ENCODE measurements at regions not wholly inside any gene's neighbourhood (a gene's known extent, or its start where the extent isn't known, plus 50 kb on each side); places are given as distances from the start of the nearest gene placed in this dataset.
A peak's percentile ranks its signal among the peaks of the same experiment; 100 is the strongest.
"Not testable (repeated sequence)": the region's sequence is repeated elsewhere in the genome, so short reads cannot be mapped to it uniquely, and the experiment has no call there.

GRCh38 chr5:123699571-123699970 lies 187.6 kb downstream of the CSNK1G3 start:
- Histone ChIP-seq H3K27me3 (no peaks in the 10 kb centered on the region), H3K27ac (peak overlapping the region; percentile 63), H3K36me3 (no peaks in the 10 kb centered on the region), H3K4me3 (no peak overlapping the region), H3K4me1 (peaks cover 29% of the 10 kb centered on the region), H3K9me3 (no peaks in the 10 kb centered on the region)
- TF ChIP-seq POLR2A (IDR thresholded peaks at IDR 0.05) (no peak), POLR2AphosphoS5 (IDR thresholded peaks at IDR 0.05) (no peak), EP300 (IDR thresholded peaks at IDR 0.05) (no peak)
- TF ChIP-seq, protein P1, sequence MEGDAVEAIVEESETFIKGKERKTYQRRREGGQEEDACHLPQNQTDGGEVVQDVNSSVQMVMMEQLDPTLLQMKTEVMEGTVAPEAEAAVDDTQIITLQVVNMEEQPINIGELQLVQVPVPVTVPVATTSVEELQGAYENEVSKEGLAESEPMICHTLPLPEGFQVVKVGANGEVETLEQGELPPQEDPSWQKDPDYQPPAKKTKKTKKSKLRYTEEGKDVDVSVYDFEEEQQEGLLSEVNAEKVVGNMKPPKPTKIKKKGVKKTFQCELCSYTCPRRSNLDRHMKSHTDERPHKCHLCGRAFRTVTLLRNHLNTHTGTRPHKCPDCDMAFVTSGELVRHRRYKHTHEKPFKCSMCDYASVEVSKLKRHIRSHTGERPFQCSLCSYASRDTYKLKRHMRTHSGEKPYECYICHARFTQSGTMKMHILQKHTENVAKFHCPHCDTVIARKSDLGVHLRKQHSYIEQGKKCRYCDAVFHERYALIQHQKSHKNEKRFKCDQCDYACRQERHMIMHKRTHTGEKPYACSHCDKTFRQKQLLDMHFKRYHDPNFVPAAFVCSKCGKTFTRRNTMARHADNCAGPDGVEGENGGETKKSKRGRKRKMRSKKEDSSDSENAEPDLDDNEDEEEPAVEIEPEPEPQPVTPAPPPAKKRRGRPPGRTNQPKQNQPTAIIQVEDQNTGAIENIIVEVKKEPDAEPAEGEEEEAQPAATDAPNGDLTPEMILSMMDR (IDR thresholded peaks at IDR 0.05): no peak
- 71% methylated on average over 2 of the region's 2 CpGs for WGBS
- DNase-seq (ENCODE audit: low spot score in 2 of 2): no peak

DNA sequence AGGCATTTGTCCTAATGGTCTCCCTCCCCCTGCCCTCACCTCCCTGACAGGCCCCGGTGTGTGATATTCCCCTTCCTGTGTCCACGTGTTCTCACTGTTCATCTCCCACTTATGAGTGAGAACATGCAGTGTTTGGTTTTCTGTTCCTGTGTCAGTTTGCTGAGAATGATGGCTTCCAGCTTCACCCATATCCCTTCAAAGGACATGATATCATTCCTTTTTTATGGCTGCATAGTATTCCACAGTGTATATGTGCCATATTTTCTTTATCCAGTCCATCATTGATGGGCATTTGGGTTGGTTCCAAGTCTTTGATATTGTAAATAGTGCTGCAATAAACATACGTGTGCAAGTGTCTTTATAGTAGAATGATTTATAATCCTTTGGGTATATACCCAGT lies 187.0 kb downstream of the CSNK1G3 start:
- not testable (repeated sequence) for H3K9me3 ChIP-seq; H3K27me3 ChIP-seq; H3K36me3 ChIP-seq; DNase-seq (ENCODE audit: low spot score in 2 of 2); H3K27ac ChIP-seq; H3K4me3 ChIP-seq
- H3K4me1 ChIP-seq: peaks cover 29% of the 10 kb centered on the region
- 92% methylated on average over 3 of the region's 3 CpGs for WGBS

DNA sequence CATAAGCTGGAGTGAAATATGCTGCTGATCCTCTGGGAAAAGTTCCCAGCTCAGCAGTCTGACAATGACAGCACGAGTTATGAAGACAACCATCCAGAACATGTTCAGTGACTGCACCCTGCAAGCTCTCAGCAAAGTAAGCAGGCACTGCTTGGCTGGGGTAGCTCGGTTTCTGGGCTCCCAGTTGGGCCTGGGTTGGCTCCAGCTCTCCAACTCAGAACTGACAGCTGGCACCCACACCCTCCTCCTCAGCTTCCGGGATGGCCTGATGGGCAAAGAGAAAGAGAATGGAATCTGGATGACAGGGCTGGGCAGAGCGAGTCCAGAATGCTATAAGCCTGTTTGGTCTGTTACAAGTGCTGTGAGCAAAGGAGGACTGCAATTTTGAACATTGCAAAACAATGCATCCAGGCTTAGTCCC lies 185.0 kb downstream of the CSNK1G3 start:
- H3K36me3 ChIP-seq: no peaks in the 10 kb centered on the region
- 36% methylated on average over 4 of the region's 4 CpGs for WGBS
- TF ChIP-seq EP300 (IDR thresholded peaks at IDR 0.05) (no peak), POLR2A (IDR thresholded peaks at IDR 0.05) (no peak), POLR2AphosphoS5 (IDR thresholded peaks at IDR 0.05) (peak in 1 of 3 donors; percentile 16)
- TF ChIP-seq, protein P1 (IDR thresholded peaks at IDR 0.05): no peak
- peak overlapping the region; percentile 50 for H3K27ac ChIP-seq
- H3K4me3 ChIP-seq: no peak overlapping the region
- peaks cover 29% of the 10 kb centered on the region for H3K4me1 ChIP-seq
- no peaks in the 10 kb centered on the region for H3K9me3 ChIP-seq
- no peaks in the 10 kb centered on the region for H3K27me3 ChIP-seq
- peak; percentile 71 to 80 for DNase-seq (ENCODE audit: low spot score in 2 of 2)

DNA sequence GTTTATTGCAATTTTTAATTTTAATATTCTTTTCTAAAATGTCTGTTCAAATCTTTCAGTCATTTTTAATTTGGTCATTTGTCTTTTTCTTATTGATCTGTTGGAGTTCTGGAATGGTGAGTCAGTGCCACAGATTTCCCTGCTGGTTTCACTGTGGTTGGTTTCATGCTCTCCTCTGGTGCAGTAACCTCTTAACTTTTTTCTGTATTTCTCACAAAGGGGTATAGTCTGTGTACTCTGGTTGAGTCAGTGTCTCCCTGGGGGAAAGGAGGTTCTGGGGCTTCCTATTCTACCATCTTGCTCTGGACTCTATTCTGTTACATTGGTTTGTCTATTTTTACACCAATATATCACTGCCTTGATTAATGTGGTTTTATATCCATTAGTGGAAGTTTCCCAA lies 178.8 kb downstream of the CSNK1G3 start:
- TF ChIP-seq EP300 (IDR thresholded peaks at IDR 0.05) (no peak), POLR2A (IDR thresholded peaks at IDR 0.05) (no peak), POLR2AphosphoS5 (IDR thresholded peaks at IDR 0.05) (no peak)
- TF ChIP-seq, protein P1 (IDR thresholded peaks at IDR 0.05): no peak
- Histone ChIP-seq H3K4me1 (no peaks in the 10 kb centered on the region), H3K27ac (no peak overlapping the region), H3K9me3 (no peaks in the 10 kb centered on the region), H3K36me3 (no peaks in the 10 kb centered on the region), H3K27me3 (no peaks in the 10 kb centered on the region), H3K4me3 (no peak overlapping the region)
- DNase-seq (ENCODE audit: low spot score in 2 of 2): no peak

DNA sequence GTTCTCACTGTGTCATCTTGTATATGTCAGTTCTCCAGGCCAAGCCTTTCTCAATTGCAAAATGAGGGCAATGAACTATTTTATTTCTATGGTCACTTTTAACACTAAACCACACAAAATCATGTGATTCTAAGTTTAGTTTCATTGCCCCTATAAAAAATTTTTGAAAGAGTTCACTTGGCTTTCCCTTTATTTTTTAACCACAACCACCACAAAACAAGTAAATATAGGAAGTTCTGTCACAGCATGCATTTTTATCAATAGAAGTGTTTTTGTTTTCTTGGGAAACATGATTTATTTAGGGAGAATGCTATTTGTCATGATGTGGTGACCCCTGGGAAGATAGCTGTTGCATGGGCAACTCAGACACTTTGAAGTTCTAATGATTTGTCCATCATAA lies 169.1 kb downstream of the CSNK1G3 start:
- no peak for DNase-seq (ENCODE audit: low spot score in 2 of 2)
- no peaks in the 10 kb centered on the region for H3K9me3 ChIP-seq
- H3K4me3 ChIP-seq: no peak overlapping the region
- H3K4me1 ChIP-seq: no peaks in the 10 kb centered on the region
- H3K27me3 ChIP-seq: no peaks in the 10 kb centered on the region
- no peak overlapping the region for H3K27ac ChIP-seq
- no peaks in the 10 kb centered on the region for H3K36me3 ChIP-seq
- TF ChIP-seq, protein P1 (IDR thresholded peaks at IDR 0.05): no peak
- no peak for TF ChIP-seq POLR2A (IDR thresholded peaks at IDR 0.05)
- no peak for TF ChIP-seq EP300 (IDR thresholded peaks at IDR 0.05)
- no peak for TF ChIP-seq POLR2AphosphoS5 (IDR thresholded peaks at IDR 0.05)

- TF ChIP-seq EP300 (IDR thresholded peaks at IDR 0.05): no peak
- no peak for TF ChIP-seq POLR2AphosphoS5 (IDR thresholded peaks at IDR 0.05)
- TF ChIP-seq POLR2A (IDR thresholded peaks at IDR 0.05): no peak
- TF ChIP-seq, protein P1 (IDR thresholded peaks at IDR 0.05): no peak
- 38% methylated on average over 2 of the region's 2 CpGs for WGBS
- no peaks in the 10 kb centered on the region for H3K9me3 ChIP-seq
- no peak overlapping the region for H3K27ac ChIP-seq
- no peaks in the 10 kb centered on the region for H3K36me3 ChIP-seq
- peaks cover 11% of the 10 kb centered on the region for H3K4me1 ChIP-seq
- no peak overlapping the region for H3K4me3 ChIP-seq
- DNase-seq (ENCODE audit: low spot score in 2 of 2): no peak
- no peaks in the 10 kb centered on the region for H3K27me3 ChIP-seq
Observed at GRCh38 chr5:123673107-123673506, 161.1 kb downstream of the CSNK1G3 start.
